UCSD-AML1 (cell line): ENCODE measurements at regions not wholly inside any gene's neighbourhood (a gene's known extent, or its start where the extent isn't known, plus 50 kb on each side); places are given as distances from the start of the nearest gene placed in this dataset.

ENCODE experiments used
- DNase-seq: peaks from one replicate; lab custom pipeline; 2025; ENCODE audit not compliant: unreplicated experiment; lab: John Stamatoyannopoulos, UW

GRCh38 chr16:85971902-85972638, 73.1 kb downstream of the IRF8 start:
- no peak for DNase-seq

GRCh38 chr16:85974428-85975375, 75.7 kb downstream of the IRF8 start:
- no peak for DNase-seq

- no peak for DNase-seq
Measured at GRCh38 chr16:85975451-85975981, 76.6 kb downstream of the IRF8 start.

- no peak for DNase-seq
Measured at GRCh38 chr16:85978291-85978775, 79.4 kb downstream of the IRF8 start.

GRCh38 chr16:85978976-85979375, 80.0 kb downstream of the IRF8 start:
- DNase-seq, result no peak

GRCh38 chr16:85979605-85980004, 80.6 kb downstream of the IRF8 start:
- no peak for DNase-seq

GRCh38 chr16:85980686-85981085, 81.7 kb downstream of the IRF8 start:
- DNase-seq, result no peak

GRCh38 chr16:85981826-85982562, 83.0 kb downstream of the IRF8 start:
- no peak for DNase-seq

GRCh38 chr16:85982563-85982939, 83.6 kb downstream of the IRF8 start:
- DNase-seq, result peak; percentile 34

GRCh38 chr16:85983064-85983463, 84.1 kb downstream of the IRF8 start:
- DNase-seq, result no peak

GRCh38 chr16:85983606-85984230, 84.8 kb downstream of the IRF8 start:
- peak; percentile 36 for DNase-seq

GRCh38 chr16:85984231-85984880, 85.4 kb downstream of the IRF8 start:
- peak; percentile 33 for DNase-seq

GRCh38 chr16:85984947-85985451, 86.0 kb downstream of the IRF8 start:
- peak; percentile 37 for DNase-seq

- DNase-seq, result peak; percentile 42
Measured at GRCh38 chr16:85986931-85987749, 88.2 kb downstream of the IRF8 start.

- DNase-seq, result no peak
Measured at GRCh38 chr16:85987750-85988078, 88.8 kb downstream of the IRF8 start.

GRCh38 chr16:85988306-85988705, 89.3 kb downstream of the IRF8 start:
- DNase-seq, result no peak

GRCh38 chr16:85988723-85989313, 89.9 kb downstream of the IRF8 start:
- DNase-seq, result no peak

- no peak for DNase-seq
Measured at GRCh38 chr16:85989376-85989775, 90.4 kb downstream of the IRF8 start.
